Keratinocyte (primary cell): ENCODE measurements at regions not wholly inside any gene's neighbourhood (a gene's known extent, or its start where the extent isn't known, plus 50 kb on each side); places are given as distances from the start of the nearest gene placed in this dataset.
A peak's percentile ranks its signal among the peaks of the same experiment; 100 is the strongest.

Source experiments
- DNase-seq: peaks from one replicate; pipeline ENCODE4 v3.0.0-alpha.2; 2011; ENCODE audit warnings: low read depth, missing footprints, low spot score
- FAIRE-seq: peaks from 2 replicates; lab custom pipeline; 2011; peaks lifted over from hg19 to GRCh38; lab: Jason Lieb, UNC
- H2AFZ ChIP-seq: 2 replicates; pipeline ENCODE4 v1.6.0; 2012; ENCODE audit warnings: low read length, control low read depth, inconsistent platforms; ENCODE audit not compliant: control insufficient read depth
- H3K27ac ChIP-seq: 2 replicates; pipeline ENCODE4 v1.5.1; 2011; ENCODE audit warnings: low read length; ENCODE audit not compliant: control insufficient read depth, insufficient read depth
- H3K27me3 ChIP-seq: 3 replicates; pipeline ENCODE4 v1.6.0; 2011; ENCODE audit warnings: low read length; ENCODE audit not compliant: control insufficient read depth, insufficient read depth; ENCODE audit errors: extremely low read depth
- H3K36me3 ChIP-seq, 2 experiments: 2 replicates in 1 of 2; 3 replicates in 1 of 2; pipeline ENCODE4 v1.5.1; 2011; ENCODE audit warnings: low read length in 2 of 2, mild to moderate bottlenecking in 1 of 2; ENCODE audit not compliant: control insufficient read depth in 2 of 2, insufficient read depth in 2 of 2; ENCODE audit errors: extremely low read depth in 1 of 2
- H3K4me1 ChIP-seq: 3 replicates; pipeline ENCODE4 v1.5.1; 2011; ENCODE audit warnings: low read length; ENCODE audit not compliant: control insufficient read depth, insufficient read depth; ENCODE audit errors: extremely low read depth
- H3K4me2 ChIP-seq: 3 replicates; pipeline ENCODE4 v1.6.0; 2011; ENCODE audit warnings: low read depth, low read length; ENCODE audit not compliant: control insufficient read depth, insufficient read depth; ENCODE audit errors: extremely low read depth
- H3K4me3 ChIP-seq, 3 experiments: fragments of 200-600 bp in 1 of 3; sonication (generic) in 1 of 3; 2 replicates in 2 of 3; 3 replicates in 1 of 3; pipeline ENCODE4 v1.5.1; 2011 to 2016; ENCODE audit warnings: low read length in 3 of 3, mild to moderate bottlenecking in 3 of 3, control low read depth in 2 of 3, inconsistent platforms in 1 of 3, low read depth in 1 of 3, mixed read lengths in 1 of 3, mixed run types in 1 of 3, moderate library complexity in 1 of 3; ENCODE audit not compliant: control insufficient read depth in 2 of 3, insufficient read depth in 2 of 3; ENCODE audit errors: extremely low read depth in 1 of 3
- H3K79me2 ChIP-seq: 2 replicates; pipeline ENCODE4 v1.6.0; 2012; ENCODE audit warnings: low read length; ENCODE audit not compliant: control insufficient read depth, insufficient read depth
- H3K9ac ChIP-seq: 3 replicates; pipeline ENCODE4 v1.6.0; 2011; ENCODE audit warnings: low read length; ENCODE audit not compliant: control insufficient read depth, insufficient read depth; ENCODE audit errors: extremely low read depth
- H3K9me1 ChIP-seq: 3 replicates; pipeline ENCODE4 v1.6.0; 2011; ENCODE audit warnings: low read length; ENCODE audit not compliant: control insufficient read depth, insufficient read depth; ENCODE audit errors: extremely low read depth
- H3K9me3 ChIP-seq: 2 replicates; pipeline ENCODE4 v1.5.1; 2012; ENCODE audit warnings: low read depth, low read length; ENCODE audit not compliant: control insufficient read depth
- H4K20me1 ChIP-seq: 3 replicates; pipeline ENCODE4 v1.6.0; 2011; ENCODE audit warnings: low read length; ENCODE audit not compliant: control insufficient read depth, insufficient read depth; ENCODE audit errors: extremely low read depth
- EZH2 ChIP-seq: IDR thresholded peaks from one replicate; pipeline ENCODE4 v1.6.1; 2012; ENCODE audit warnings: inconsistent platforms, mild to moderate bottlenecking, low read length, moderate library complexity
- dilution Hi-C: fragments of 300-500 bp; cut with MboI; formaldehyde crosslinking; loops from one replicate; pipeline ENCODE4 v1.7.0; 2020; ENCODE audit warnings: low sequenced_read_pairs; ENCODE audit not compliant: extremely low pct_ligation_motif_present
- TF ChIP-seq, protein P1 (sequence below), 3 experiments: IDR thresholded peaks in 1 of 3; conservative IDR thresholded peaks in 1 of 3; optimal IDR thresholded peaks in 1 of 3; 2 replicates in 2 of 3; 3 replicates in 1 of 3; pipeline versions ENCODE3 to v1.5.1; 2011; ENCODE audit warnings: low read length in 3 of 3, mild to moderate bottlenecking in 3 of 3, moderate library complexity in 2 of 3, control low read depth in 1 of 3, inconsistent platforms in 1 of 3; ENCODE audit not compliant: insufficient read depth in 2 of 3; ENCODE audit errors: extremely low read depth in 1 of 3

GRCh38 chr12:92650228-92650822 is 52.5 kb upstream of the PLEKHG7 start:
- Histone ChIP-seq H3K36me3 (no peaks in the 10 kb centered on the region), H3K9me1 (no peaks in the 10 kb centered on the region), H3K4me3 (no peak overlapping the region), H3K9me3 (no peaks in the 10 kb centered on the region), H4K20me1 (no peaks in the 10 kb centered on the region), H2AFZ (peak overlapping the region; percentile 83), H3K4me2 (peak overlapping the region; percentile 32), H3K4me1 (peaks cover 18% of the 10 kb centered on the region), H3K79me2 (no peaks in the 10 kb centered on the region), H3K27me3 (no peaks in the 10 kb centered on the region), H3K9ac (no peak overlapping the region), H3K27ac (no peak overlapping the region)
- FAIRE-seq, result no peak
- DNase-seq, result no peak
- dilution Hi-C loops, result no loop called here
- TF ChIP-seq EZH2, result no peak
- TF ChIP-seq, protein P1, sequence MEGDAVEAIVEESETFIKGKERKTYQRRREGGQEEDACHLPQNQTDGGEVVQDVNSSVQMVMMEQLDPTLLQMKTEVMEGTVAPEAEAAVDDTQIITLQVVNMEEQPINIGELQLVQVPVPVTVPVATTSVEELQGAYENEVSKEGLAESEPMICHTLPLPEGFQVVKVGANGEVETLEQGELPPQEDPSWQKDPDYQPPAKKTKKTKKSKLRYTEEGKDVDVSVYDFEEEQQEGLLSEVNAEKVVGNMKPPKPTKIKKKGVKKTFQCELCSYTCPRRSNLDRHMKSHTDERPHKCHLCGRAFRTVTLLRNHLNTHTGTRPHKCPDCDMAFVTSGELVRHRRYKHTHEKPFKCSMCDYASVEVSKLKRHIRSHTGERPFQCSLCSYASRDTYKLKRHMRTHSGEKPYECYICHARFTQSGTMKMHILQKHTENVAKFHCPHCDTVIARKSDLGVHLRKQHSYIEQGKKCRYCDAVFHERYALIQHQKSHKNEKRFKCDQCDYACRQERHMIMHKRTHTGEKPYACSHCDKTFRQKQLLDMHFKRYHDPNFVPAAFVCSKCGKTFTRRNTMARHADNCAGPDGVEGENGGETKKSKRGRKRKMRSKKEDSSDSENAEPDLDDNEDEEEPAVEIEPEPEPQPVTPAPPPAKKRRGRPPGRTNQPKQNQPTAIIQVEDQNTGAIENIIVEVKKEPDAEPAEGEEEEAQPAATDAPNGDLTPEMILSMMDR (optimal IDR thresholded peaks at IDR 0.05 in 1 of 3, IDR thresholded peaks at IDR 0.05 in 1 of 3, conservative IDR thresholded peaks at IDR 0.05 in 1 of 3; ENCODE audit: extremely low read depth in 1 of 3, insufficient read depth in 2 of 3, low read length in 3 of 3), result no peak

DNA sequence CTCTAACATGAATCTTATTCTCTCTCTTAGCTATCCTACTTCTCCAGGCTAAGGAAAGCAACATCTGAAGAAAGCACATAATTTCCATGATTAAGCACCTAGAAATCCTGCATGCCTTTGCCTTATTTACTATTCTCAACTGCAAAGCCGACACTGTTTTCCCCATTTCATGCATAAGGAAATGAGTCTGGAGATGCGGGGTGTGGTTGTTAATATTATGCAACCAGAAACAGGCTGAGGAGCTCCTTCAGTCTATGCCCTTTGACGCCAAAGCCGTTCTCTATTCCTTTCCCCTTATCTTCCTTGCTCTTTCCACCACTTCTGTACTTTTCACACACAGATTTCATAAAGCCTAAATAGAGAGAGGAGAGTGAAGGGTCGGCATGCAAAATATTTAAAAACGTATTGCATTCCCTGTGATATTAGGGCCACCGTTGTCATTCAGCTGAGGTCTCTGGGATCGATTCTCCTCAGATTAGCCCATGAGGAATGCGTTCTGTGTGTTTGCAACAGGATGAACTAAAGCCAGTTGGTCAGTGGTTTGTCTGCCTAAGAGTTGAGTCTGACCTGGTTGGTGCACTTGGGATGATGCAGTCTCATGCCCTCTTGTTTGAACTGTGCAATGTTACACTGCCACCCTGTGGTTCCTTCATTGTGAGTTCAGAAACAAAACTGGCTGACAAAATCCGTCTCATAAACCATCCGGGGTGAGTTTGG is 53.1 kb upstream of the PLEKHG7 start:
- Histone ChIP-seq H3K36me3 (no peaks in the 10 kb centered on the region), H2AFZ (peak overlapping the region; percentile 83), H3K4me1 (peaks cover 18% of the 10 kb centered on the region), H3K9me3 (no peaks in the 10 kb centered on the region), H4K20me1 (no peaks in the 10 kb centered on the region), H3K9ac (no peak overlapping the region), H3K9me1 (no peaks in the 10 kb centered on the region), H3K27ac (no peak overlapping the region), H3K4me3 (peak overlapping the region in 1 of 3 experiments; percentile 14), H3K79me2 (no peaks in the 10 kb centered on the region), H3K4me2 (peak overlapping the region; percentile 32), H3K27me3 (no peaks in the 10 kb centered on the region)
- peak; percentile 98 for FAIRE-seq
- dilution Hi-C loops, result no loop called here
- TF ChIP-seq, protein P1 (optimal IDR thresholded peaks at IDR 0.05 in 1 of 3, IDR thresholded peaks at IDR 0.05 in 1 of 3, conservative IDR thresholded peaks at IDR 0.05 in 1 of 3; ENCODE audit: extremely low read depth in 1 of 3, insufficient read depth in 2 of 3, low read length in 3 of 3), result peak; percentile 66 to 86 (median 73)
- no peak for TF ChIP-seq EZH2
- peak; percentile 40 for DNase-seq
